ENCODE measurements at regions not wholly inside any gene's neighbourhood (a gene's known extent, or its start where the extent isn't known, plus 50 kb on each side); places are given as distances from the start of the nearest gene placed in this dataset.
A peak's percentile ranks its signal among the peaks of the same experiment; 100 is the strongest.
"Not testable (repeated sequence)": the region's sequence is repeated elsewhere in the genome, so short reads cannot be mapped to it uniquely, and the experiment has no call there.

- H3K36me3 ChIP-seq = no peaks in the 10 kb centered on the region
- no peaks in the 10 kb centered on the region for H3K9me3 ChIP-seq
- DNase-seq = peak; percentile 78
- H3K4me3 ChIP-seq = no peak overlapping the region
- no peaks in the 10 kb centered on the region for H3K27me3 ChIP-seq
Observed at GRCh38 chr9:108057421-108058134, 568.0 kb upstream of the KLF4 start.

- H3K36me3 ChIP-seq = no peaks in the 10 kb centered on the region
- no peaks in the 10 kb centered on the region for H3K9me3 ChIP-seq
- no peaks in the 10 kb centered on the region for H3K27me3 ChIP-seq
- no peak overlapping the region for H3K4me3 ChIP-seq
- DNase-seq = no peak
Observed at GRCh38 chr9:108056805-108057386, 567.3 kb upstream of the KLF4 start.

- H3K27me3 ChIP-seq = no peaks in the 10 kb centered on the region
- H3K36me3 ChIP-seq = no peaks in the 10 kb centered on the region
- DNase-seq = peak; percentile 18
- no peaks in the 10 kb centered on the region for H3K9me3 ChIP-seq
- no peak overlapping the region for H3K4me3 ChIP-seq
Observed at GRCh38 chr9:108056084-108056804, 566.7 kb upstream of the KLF4 start.

- no peak for DNase-seq
- no peak overlapping the region for H3K4me3 ChIP-seq
- H3K27me3 ChIP-seq = no peaks in the 10 kb centered on the region
- H3K36me3 ChIP-seq = no peaks in the 10 kb centered on the region
- no peaks in the 10 kb centered on the region for H3K9me3 ChIP-seq
Observed at GRCh38 chr9:108054131-108054630, 564.6 kb upstream of the KLF4 start.

- no peak overlapping the region for H3K4me3 ChIP-seq
- peak; percentile 94 for DNase-seq
Observed at GRCh38 chr9:108053555-108054061, 564.0 kb upstream of the KLF4 start.

GRCh38 chr9:108052431-108053080, 563.0 kb upstream of the KLF4 start:
- no peaks in the 10 kb centered on the region for H3K27me3 ChIP-seq
- H3K36me3 ChIP-seq = no peaks in the 10 kb centered on the region
- no peaks in the 10 kb centered on the region for H3K9me3 ChIP-seq
- no peak for DNase-seq
- H3K4me3 ChIP-seq = no peak overlapping the region

More at GRCh38 chr9:108053555-108054061, 564.0 kb upstream of the KLF4 start:
- no peaks in the 10 kb centered on the region for H3K27me3 ChIP-seq
- no peaks in the 10 kb centered on the region for H3K36me3 ChIP-seq
- no peaks in the 10 kb centered on the region for H3K9me3 ChIP-seq

GRCh38 chr9:108050894-108051293, 561.3 kb upstream of the KLF4 start:
- no peaks in the 10 kb centered on the region for H3K36me3 ChIP-seq

GRCh38 chr9:108049671-108050494, 560.3 kb upstream of the KLF4 start:
- Histone ChIP-seq H3K27me3 (no peaks in the 10 kb centered on the region), H3K4me3 (no peak overlapping the region), H3K36me3 (no peaks in the 10 kb centered on the region), H3K9me3 (no peaks in the 10 kb centered on the region)
- no peak for DNase-seq

More at GRCh38 chr9:108050894-108051293, 561.3 kb upstream of the KLF4 start:
- peak; percentile 7 for DNase-seq
- no peaks in the 10 kb centered on the region for H3K9me3 ChIP-seq
- H3K27me3 ChIP-seq = no peaks in the 10 kb centered on the region
- H3K4me3 ChIP-seq = no peak overlapping the region

- Histone ChIP-seq H3K36me3 (no peaks in the 10 kb centered on the region), H3K4me3 (no peak overlapping the region), H3K9me3 (no peaks in the 10 kb centered on the region; the same call in 1 of the 2 replicates), H3K27me3 (no peaks in the 10 kb centered on the region)
- peak; percentile 48 for DNase-seq
Observed at GRCh38 chr9:108049026-108049607, 559.5 kb upstream of the KLF4 start.

GRCh38 chr9:108048406-108049025, 558.9 kb upstream of the KLF4 start:
- H3K36me3 ChIP-seq = no peaks in the 10 kb centered on the region
- no peaks in the 10 kb centered on the region for H3K27me3 ChIP-seq
- no peak for DNase-seq
- peaks cover 3% of the 10 kb centered on the region for H3K9me3 ChIP-seq
- H3K4me3 ChIP-seq = no peak overlapping the region

- H3K4me3 ChIP-seq, DNase-seq, H3K36me3 ChIP-seq, H3K27me3 ChIP-seq, H3K9me3 ChIP-seq: not testable (repeated sequence)
Observed at GRCh38 chr9:108047777-108048176, 558.2 kb upstream of the KLF4 start.

GRCh38 chr9:108047264-108047663, 557.7 kb upstream of the KLF4 start:
- no peaks in the 10 kb centered on the region for H3K36me3 ChIP-seq
- DNase-seq = no peak
- no peak overlapping the region for H3K4me3 ChIP-seq
- peaks cover 9% of the 10 kb centered on the region for H3K9me3 ChIP-seq
- no peaks in the 10 kb centered on the region for H3K27me3 ChIP-seq

- peaks cover 9% of the 10 kb centered on the region for H3K9me3 ChIP-seq
- H3K4me3 ChIP-seq = no peak overlapping the region
- H3K36me3 ChIP-seq = no peaks in the 10 kb centered on the region
- no peak for DNase-seq
- H3K27me3 ChIP-seq = no peaks in the 10 kb centered on the region
Observed at GRCh38 chr9:108045851-108046250, 556.3 kb upstream of the KLF4 start.

GRCh38 chr9:108043585-108043984, 554.0 kb upstream of the KLF4 start:
- Histone ChIP-seq H3K36me3 (no peaks in the 10 kb centered on the region), H3K9me3 (peaks cover 9% of the 10 kb centered on the region)
- DNase-seq = no peak

GRCh38 chr9:108041551-108041950, 552.0 kb upstream of the KLF4 start:
- H3K27me3 ChIP-seq = no peaks in the 10 kb centered on the region
- DNase-seq = peak; percentile 62
- no peak overlapping the region for H3K4me3 ChIP-seq
- H3K9me3 ChIP-seq = peaks cover 9% of the 10 kb centered on the region
- H3K36me3 ChIP-seq = no peaks in the 10 kb centered on the region

More at GRCh38 chr9:108043585-108043984, 554.0 kb upstream of the KLF4 start:
- H3K4me3 ChIP-seq = no peak overlapping the region
- no peaks in the 10 kb centered on the region for H3K27me3 ChIP-seq
